GM21528 (cell line): ENCODE measurements at regions not wholly inside any gene's neighbourhood (a gene's known extent, or its start where the extent isn't known, plus 50 kb on each side); places are given as distances from the start of the nearest gene placed in this dataset.
"Not testable (repeated sequence)": the region's sequence is repeated elsewhere in the genome, so short reads cannot be mapped to it uniquely, and the experiment has no call there.

Experiments used
- ATAC-seq: cut with Tn5 transposase; IDR thresholded peaks from one replicate; pipeline ENCODE4 v1.9.1; 2021; ENCODE audit warnings: mild to moderate bottlenecking, moderate library complexity; ENCODE audit not compliant: unreplicated experiment, low FRiP score

- ATAC-seq, result no peak
Observed at GRCh38 chr2:16067866-16068551, 127.7 kb downstream of the MYCN start.

- no peak for ATAC-seq
Observed at GRCh38 chr2:16067444-16067843, 127.1 kb downstream of the MYCN start.

- ATAC-seq, result no peak
Observed at GRCh38 chr2:16067037-16067406, 126.7 kb downstream of the MYCN start.

GRCh38 chr2:16066261-16067036, 126.1 kb downstream of the MYCN start:
- ATAC-seq, result no peak

GRCh38 chr2:16065272-16066069, 125.1 kb downstream of the MYCN start:
- not testable (repeated sequence) for ATAC-seq

GRCh38 chr2:16064745-16065144, 124.4 kb downstream of the MYCN start:
- ATAC-seq, result no peak

GRCh38 chr2:16063955-16064633, 123.7 kb downstream of the MYCN start:
- no peak for ATAC-seq

GRCh38 chr2:16063251-16063850, 123.0 kb downstream of the MYCN start:
- ATAC-seq, result no peak

- ATAC-seq, result no peak
Observed at GRCh38 chr2:16062471-16063250, 122.3 kb downstream of the MYCN start.

GRCh38 chr2:16061441-16062217, 121.3 kb downstream of the MYCN start:
- ATAC-seq, result no peak

GRCh38 chr2:16060936-16061338, 120.6 kb downstream of the MYCN start:
- no peak for ATAC-seq

GRCh38 chr2:16060125-16060935, 120.0 kb downstream of the MYCN start:
- no peak for ATAC-seq

GRCh38 chr2:16059393-16060016, 119.2 kb downstream of the MYCN start:
- ATAC-seq, result no peak

GRCh38 chr2:16058747-16059358, 118.5 kb downstream of the MYCN start:
- no peak for ATAC-seq

- no peak for ATAC-seq
Observed at GRCh38 chr2:16058256-16058655, 117.9 kb downstream of the MYCN start.

GRCh38 chr2:16057661-16058060, 117.3 kb downstream of the MYCN start:
- ATAC-seq, result no peak
